EL (cell line): ENCODE measurements at regions not wholly inside any gene's neighbourhood (a gene's known extent, or its start where the extent isn't known, plus 50 kb on each side); places are given as distances from the start of the nearest gene placed in this dataset.
A peak's percentile ranks its signal among the peaks of the same experiment; 100 is the strongest.

Source experiments
- DNase-seq: peaks from one replicate; pipeline ENCODE4 v3.0.0-alpha.2; 2016

- DNase-seq, result peak; percentile 80
Observed at GRCh38 chr1:8078176-8078671, 52.1 kb upstream of the ERRFI1 start.

DNA sequence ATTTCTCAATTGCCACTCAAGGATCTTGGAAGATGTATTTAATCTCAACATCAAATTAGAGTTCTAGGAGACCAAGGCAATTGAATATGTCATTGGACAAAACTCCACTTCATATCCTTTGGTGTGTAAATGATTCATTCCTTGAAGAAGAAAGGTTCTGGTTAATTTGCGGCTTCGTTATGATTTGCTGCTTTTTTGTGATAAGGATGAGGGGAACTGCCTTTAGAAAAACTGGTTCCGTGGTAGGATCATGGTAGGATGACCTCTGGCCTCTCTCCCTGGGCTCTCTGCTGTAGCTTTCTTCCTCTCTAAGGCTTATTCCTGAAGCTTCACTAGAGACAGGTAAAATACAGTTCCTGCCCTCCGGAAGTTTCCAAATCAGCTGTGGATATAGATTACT lies 51.5 kb upstream of the ERRFI1 start:
- no peak for DNase-seq

GRCh38 chr1:8077120-8077573 lies 51.0 kb upstream of the ERRFI1 start:
- peak; percentile 89 for DNase-seq

DNA sequence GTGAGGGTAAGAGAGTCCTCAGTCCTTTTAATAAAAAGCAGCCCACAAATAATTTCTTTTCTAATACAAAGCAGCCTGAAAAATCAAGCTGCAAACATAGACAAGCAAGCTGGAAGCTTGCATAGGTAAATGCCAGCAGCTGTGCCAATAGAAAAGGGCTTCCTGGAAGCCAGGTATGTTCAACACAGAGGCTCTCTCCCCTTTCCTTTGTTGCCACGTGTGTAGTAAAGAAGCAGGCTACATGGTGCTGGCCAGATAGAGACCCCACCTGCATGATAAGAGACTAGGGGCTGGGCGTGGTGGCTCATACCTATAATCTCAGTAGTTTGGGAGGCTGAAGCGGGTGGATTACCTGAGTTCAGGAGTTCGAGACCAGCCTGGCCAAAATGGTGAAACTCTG lies 50.1 kb upstream of the ERRFI1 start:
- DNase-seq, result no peak
